ENCODE measurements at regions not wholly inside any gene's neighbourhood (a gene's known extent, or its start where the extent isn't known, plus 50 kb on each side); places are given as distances from the start of the nearest gene placed in this dataset.

DNA sequence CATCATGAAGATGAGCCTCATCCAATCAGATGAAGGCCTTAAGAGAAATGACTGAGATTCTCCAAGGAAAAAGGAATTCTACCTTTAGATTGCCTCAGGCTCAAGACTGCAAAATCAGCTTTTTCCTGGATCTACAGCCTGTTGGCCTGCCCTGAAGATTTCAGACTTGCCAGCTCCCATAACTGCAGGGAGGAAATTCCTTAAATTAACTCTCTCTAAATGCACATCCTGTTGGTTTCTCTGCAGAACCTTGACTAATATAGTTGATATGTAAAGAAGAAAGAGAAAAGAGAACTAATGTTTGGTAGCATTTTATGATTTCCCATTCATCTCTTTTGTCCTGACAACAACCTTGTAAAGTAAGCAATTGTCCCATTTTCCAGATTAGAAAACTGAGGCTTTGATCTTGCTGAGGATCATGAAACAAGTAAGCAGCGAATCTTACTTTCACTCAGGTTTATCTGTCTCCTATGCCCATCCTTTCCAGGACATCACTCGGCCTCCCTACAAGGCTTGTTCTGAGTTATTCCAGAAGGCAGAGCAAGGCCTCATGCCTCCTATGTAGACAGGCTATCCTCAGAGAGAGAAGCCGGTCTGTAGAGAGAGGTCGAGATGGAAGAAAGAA is 115.0 kb upstream of the LDB2 start:
- TF ChIP-seq, protein P1, sequence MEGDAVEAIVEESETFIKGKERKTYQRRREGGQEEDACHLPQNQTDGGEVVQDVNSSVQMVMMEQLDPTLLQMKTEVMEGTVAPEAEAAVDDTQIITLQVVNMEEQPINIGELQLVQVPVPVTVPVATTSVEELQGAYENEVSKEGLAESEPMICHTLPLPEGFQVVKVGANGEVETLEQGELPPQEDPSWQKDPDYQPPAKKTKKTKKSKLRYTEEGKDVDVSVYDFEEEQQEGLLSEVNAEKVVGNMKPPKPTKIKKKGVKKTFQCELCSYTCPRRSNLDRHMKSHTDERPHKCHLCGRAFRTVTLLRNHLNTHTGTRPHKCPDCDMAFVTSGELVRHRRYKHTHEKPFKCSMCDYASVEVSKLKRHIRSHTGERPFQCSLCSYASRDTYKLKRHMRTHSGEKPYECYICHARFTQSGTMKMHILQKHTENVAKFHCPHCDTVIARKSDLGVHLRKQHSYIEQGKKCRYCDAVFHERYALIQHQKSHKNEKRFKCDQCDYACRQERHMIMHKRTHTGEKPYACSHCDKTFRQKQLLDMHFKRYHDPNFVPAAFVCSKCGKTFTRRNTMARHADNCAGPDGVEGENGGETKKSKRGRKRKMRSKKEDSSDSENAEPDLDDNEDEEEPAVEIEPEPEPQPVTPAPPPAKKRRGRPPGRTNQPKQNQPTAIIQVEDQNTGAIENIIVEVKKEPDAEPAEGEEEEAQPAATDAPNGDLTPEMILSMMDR (IDR thresholded peaks at IDR 0.05), result no peak
- Histone ChIP-seq H2AFZ (no peak overlapping the region), H3K4me1 (no peaks in the 10 kb centered on the region), H3K4me3 (ENCODE audit: low read depth, low read length) (no peak overlapping the region), H3K79me2 (no peaks in the 10 kb centered on the region), H3K36me3 (ENCODE audit: control insufficient read depth, insufficient read depth, low read length) (no peaks in the 10 kb centered on the region), H3K9me3 (ENCODE audit: control insufficient read depth, low read length) (no peaks in the 10 kb centered on the region), H3K4me2 (ENCODE audit: low read length) (no peak overlapping the region), H3K27ac (no peak overlapping the region), H3K27me3 (ENCODE audit: control insufficient read depth, insufficient read depth, low read length) (no peaks in the 10 kb centered on the region), H3K9ac (no peak overlapping the region)

DNA sequence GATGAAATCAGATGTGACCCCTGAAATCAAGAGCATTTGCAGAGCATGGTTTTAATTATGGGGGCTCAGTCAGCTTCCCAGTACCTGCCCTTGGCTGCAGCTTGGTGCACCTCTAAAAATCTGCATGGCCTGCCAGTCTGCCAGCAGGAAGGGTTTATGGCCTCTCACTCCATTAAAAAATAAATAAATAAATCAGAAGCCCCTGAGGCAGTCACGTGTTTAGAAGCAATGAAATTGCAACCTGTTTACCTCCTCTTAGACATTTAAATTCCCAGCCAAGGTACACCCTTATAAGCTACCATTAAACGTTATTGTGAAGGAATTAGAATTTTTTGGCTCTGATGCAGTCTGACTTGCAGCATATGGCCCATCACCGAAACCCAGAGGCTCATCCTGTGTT is 114.0 kb upstream of the LDB2 start:
- H3K4me3 ChIP-seq (ENCODE audit: low read depth, low read length), result no peak overlapping the region
- H3K4me2 ChIP-seq (ENCODE audit: low read length), result no peak overlapping the region
- H3K27me3 ChIP-seq (ENCODE audit: control insufficient read depth, insufficient read depth, low read length), result no peaks in the 10 kb centered on the region
- no peak overlapping the region for H3K9ac ChIP-seq
- no peak overlapping the region for H3K27ac ChIP-seq
- TF ChIP-seq, protein P1 (IDR thresholded peaks at IDR 0.05), result no peak
- H3K79me2 ChIP-seq, result no peaks in the 10 kb centered on the region
- H3K9me3 ChIP-seq (ENCODE audit: control insufficient read depth, low read length), result no peaks in the 10 kb centered on the region
- H3K4me1 ChIP-seq, result no peaks in the 10 kb centered on the region
- no peaks in the 10 kb centered on the region for H3K36me3 ChIP-seq (ENCODE audit: control insufficient read depth, insufficient read depth, low read length)
- no peak overlapping the region for H2AFZ ChIP-seq

DNA sequence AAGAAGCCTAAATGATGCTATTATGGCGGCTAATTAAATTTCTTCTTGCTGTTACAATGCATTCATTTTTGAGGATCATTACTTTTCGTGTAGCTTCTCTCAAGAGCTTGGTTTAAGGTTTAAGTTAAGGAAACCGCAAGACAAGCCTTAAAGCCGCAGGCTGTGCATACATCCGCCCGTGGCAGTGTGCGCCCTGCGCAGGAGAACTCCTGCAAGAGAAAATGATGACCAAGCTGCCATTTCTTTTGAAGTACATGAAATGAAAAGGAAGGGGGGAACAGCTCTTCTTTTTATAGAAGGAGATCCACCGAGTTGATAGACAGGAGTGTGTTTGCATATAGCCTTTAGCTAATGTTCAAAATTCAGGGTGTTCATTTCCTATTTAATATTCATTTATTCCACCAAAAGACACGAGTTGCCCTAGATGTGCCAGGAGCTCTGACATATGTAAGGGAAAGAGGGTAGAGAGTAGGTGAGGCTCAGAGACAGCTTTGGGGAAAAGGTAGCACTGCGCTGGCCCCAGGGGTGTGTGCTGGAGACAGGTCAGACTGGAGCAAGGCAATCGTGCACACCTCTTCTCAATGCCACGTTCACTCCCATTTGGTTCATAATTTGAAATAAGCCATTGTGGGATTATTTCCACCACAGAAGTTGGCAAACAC is 112.1 kb upstream of the LDB2 start:
- TF ChIP-seq, protein P1 (IDR thresholded peaks at IDR 0.05), result no peak
- Histone ChIP-seq H3K27ac (no peak overlapping the region), H3K27me3 (ENCODE audit: control insufficient read depth, insufficient read depth, low read length) (no peaks in the 10 kb centered on the region), H3K79me2 (no peaks in the 10 kb centered on the region), H3K9ac (no peak overlapping the region), H3K4me1 (no peaks in the 10 kb centered on the region), H3K9me3 (ENCODE audit: control insufficient read depth, low read length) (no peaks in the 10 kb centered on the region), H2AFZ (no peak overlapping the region), H3K4me3 (ENCODE audit: low read depth, low read length) (no peak overlapping the region), H3K4me2 (ENCODE audit: low read length) (no peak overlapping the region), H3K36me3 (ENCODE audit: control insufficient read depth, insufficient read depth, low read length) (no peaks in the 10 kb centered on the region)

DNA sequence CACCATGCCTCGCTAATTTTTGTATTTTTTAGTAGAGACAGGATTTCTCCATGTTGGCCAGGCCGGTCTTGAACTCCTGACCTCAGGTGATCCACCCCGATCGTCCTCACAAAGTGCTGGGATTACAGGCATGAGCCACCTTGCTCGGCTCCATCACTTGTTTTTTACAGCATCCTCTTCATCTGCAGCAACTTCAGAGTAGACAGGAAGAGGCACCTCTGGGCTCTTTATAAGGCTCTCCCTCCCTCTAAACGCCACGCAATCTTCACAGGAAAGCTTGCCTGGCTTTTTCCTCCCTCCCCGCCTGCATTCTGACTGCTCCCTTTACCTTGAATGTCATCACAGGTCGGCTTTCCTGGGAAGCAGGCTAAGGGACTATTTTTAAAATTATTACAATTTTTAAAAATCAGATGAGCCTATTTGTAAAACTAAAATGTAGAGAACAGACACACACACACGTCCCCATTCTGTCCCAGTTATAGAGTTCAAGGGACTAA is 111.5 kb upstream of the LDB2 start:
- Histone ChIP-seq H3K9ac (no peak overlapping the region), H3K36me3 (ENCODE audit: control insufficient read depth, insufficient read depth, low read length) (no peaks in the 10 kb centered on the region), H3K9me3 (ENCODE audit: control insufficient read depth, low read length) (no peaks in the 10 kb centered on the region), H3K4me3 (ENCODE audit: low read depth, low read length) (no peak overlapping the region), H2AFZ (no peak overlapping the region), H3K79me2 (no peaks in the 10 kb centered on the region), H3K4me2 (ENCODE audit: low read length) (no peak overlapping the region), H3K4me1 (no peaks in the 10 kb centered on the region), H3K27me3 (ENCODE audit: control insufficient read depth, insufficient read depth, low read length) (no peaks in the 10 kb centered on the region), H3K27ac (no peak overlapping the region)
- TF ChIP-seq, protein P1 (IDR thresholded peaks at IDR 0.05), result no peak
